ENCODE measurements at regions not wholly inside any gene's neighbourhood (a gene's known extent, or its start where the extent isn't known, plus 50 kb on each side); places are given as distances from the start of the nearest gene placed in this dataset.

DNA sequence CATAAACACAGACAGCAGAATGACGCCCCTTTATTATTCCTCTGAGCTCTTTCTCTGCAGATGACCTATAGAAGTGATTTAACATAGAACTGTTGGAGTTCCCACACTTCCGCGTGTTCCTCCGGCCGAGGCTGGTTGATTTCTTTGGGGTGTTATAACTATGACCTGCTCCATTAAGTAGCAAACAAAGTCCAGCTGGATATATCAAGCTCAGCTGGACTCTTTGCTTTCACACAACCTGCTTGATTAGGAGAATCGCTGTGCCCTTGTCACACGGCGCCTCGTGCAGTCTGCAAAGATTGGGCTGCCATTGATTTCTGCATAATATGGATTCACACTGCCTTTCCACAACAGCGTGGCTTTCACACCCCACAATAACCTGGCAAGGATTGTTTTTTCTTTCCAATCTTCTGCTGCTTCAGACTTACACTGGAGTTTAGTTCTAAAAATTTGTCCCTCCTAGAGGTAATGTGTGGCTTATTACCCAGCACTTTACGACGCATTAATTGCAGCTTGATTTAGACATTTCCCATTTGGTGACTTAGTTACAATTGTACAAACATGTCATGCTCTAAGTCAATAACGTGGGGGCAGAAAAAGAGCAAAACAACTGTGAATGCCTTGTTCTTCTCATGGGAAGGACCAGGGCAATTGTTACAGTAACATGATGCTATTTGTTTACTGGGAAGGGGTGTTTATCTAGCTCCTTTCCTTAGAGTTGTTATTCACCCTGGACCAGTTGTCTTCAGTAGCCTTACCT is 485.7 kb downstream of the TXNL1 start:
- H3K9me3 Mint-ChIP-seq, result peaks cover 4% of the 10 kb centered on the region
- intact Hi-C loops (cut with micrococcal nuclease), result no loop called here
- no peaks in the 10 kb centered on the region for H3K27me3 Mint-ChIP-seq
- DNase-seq, result no peak
- H3K4me1 Mint-ChIP-seq (ENCODE audit: low read depth), result no peaks in the 10 kb centered on the region
- H3K27ac Mint-ChIP-seq, result no peak overlapping the region
- ChIA-PET POLR2A (no interaction called here), CTCF (no interaction called here)
- H3K36me3 Mint-ChIP-seq, result no peaks in the 10 kb centered on the region
- H3K4me3 Mint-ChIP-seq, result no peak overlapping the region

GRCh38 chr18:56148373-56148772 is 490.0 kb downstream of the TXNL1 start:
- ChIA-PET CTCF (no interaction called here), POLR2A (no interaction called here)
- no peaks in the 10 kb centered on the region for H3K9me3 Mint-ChIP-seq
- H3K4me3 Mint-ChIP-seq, result no peak overlapping the region
- intact Hi-C loops (cut with micrococcal nuclease), result no loop called here
- no peaks in the 10 kb centered on the region for H3K27me3 Mint-ChIP-seq
- H3K36me3 Mint-ChIP-seq, result no peaks in the 10 kb centered on the region
- no peak overlapping the region for H3K27ac Mint-ChIP-seq
- H3K4me1 Mint-ChIP-seq (ENCODE audit: low read depth), result no peaks in the 10 kb centered on the region
- no peak for DNase-seq

DNA sequence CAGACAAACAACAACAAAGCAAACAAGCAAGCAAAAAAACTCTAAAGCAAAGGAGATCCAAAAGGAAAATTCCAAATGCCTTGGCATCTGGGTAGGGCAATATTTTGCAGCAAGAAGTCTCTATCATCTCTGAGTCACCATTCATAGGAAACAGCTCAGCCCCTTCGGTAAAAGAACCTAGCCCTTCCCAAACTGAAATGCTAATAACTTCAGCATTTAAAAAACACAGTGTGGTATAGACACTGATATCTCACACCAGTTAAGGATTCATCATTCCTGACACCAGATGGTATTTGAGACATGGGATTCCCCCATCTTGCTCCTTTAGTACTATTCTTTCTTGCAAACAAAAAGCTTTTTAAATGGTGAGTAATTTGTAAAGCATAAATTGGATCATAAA is 491.8 kb downstream of the TXNL1 start:
- Mint-ChIP-seq H3K4me3 (no peak overlapping the region), H3K27me3 (no peaks in the 10 kb centered on the region), H3K36me3 (no peaks in the 10 kb centered on the region), H3K9me3 (no peaks in the 10 kb centered on the region), H3K4me1 (ENCODE audit: low read depth) (no peaks in the 10 kb centered on the region), H3K27ac (no peak overlapping the region)
- ChIA-PET POLR2A (no interaction called here), CTCF (no interaction called here)
- intact Hi-C loops (cut with micrococcal nuclease), result no loop called here
- no peak for DNase-seq

DNA sequence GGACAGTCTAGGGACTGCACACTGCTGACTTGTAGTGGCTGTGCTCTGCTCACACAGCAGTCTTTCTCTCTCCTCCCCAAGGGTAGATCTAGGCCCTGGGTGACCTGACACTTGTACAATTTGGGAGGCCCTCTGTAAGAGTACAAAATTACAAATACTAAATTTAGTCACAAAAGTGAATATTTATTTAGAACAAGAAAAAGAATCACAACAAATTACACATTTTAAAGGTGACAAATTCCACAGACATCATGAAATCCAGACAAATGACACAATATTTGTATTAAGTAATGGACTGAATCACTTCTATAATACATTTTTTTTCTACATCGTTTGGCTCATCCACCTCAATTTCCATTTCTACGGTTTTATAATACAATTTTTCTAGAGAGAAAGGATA is 496.4 kb downstream of the TXNL1 start:
- ChIA-PET POLR2A (no interaction called here), CTCF (no interaction called here)
- Mint-ChIP-seq H3K36me3 (no peaks in the 10 kb centered on the region), H3K27ac (no peak overlapping the region), H3K4me1 (ENCODE audit: low read depth) (no peaks in the 10 kb centered on the region), H3K4me3 (no peak overlapping the region), H3K27me3 (no peaks in the 10 kb centered on the region), H3K9me3 (no peaks in the 10 kb centered on the region)
- intact Hi-C loops (cut with micrococcal nuclease), result no loop called here
- DNase-seq, result no peak

DNA sequence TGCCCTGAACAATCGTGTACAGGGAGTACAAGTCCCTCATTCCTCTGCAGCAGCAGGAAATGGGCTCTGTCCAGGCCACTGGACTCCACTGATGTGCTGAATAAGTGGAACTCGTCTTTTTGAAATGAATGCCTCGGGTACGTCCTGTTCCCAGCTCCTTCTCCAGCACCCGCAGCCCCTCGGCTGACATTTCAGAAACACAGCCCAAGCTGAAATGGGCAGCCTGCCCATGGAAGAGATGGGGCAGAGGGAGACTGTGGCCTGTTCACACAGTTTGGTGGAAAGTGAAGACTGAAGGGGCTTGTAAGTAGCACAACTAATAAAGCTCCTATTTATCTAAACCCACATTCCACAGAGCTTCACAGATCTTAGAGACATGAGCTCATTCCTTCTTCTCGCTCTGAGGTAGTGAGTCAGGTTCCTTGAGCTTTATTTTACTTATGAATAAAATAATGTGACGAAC is 498.6 kb downstream of the TXNL1 start:
- intact Hi-C loops (cut with micrococcal nuclease), result no loop called here
- H3K4me1 Mint-ChIP-seq (ENCODE audit: low read depth), result no peaks in the 10 kb centered on the region
- no peaks in the 10 kb centered on the region for H3K36me3 Mint-ChIP-seq
- DNase-seq, result no peak
- H3K9me3 Mint-ChIP-seq, result no peaks in the 10 kb centered on the region
- H3K27ac Mint-ChIP-seq, result no peak overlapping the region
- no peaks in the 10 kb centered on the region for H3K27me3 Mint-ChIP-seq
- H3K4me3 Mint-ChIP-seq, result no peak overlapping the region
- ChIA-PET POLR2A (no interaction called here), CTCF (interaction anchor here (0.5 kb wide), 1 partner anchor 303 kb away, joined by 3 read pairs; no protein-coding TSS in a partner anchor)

DNA sequence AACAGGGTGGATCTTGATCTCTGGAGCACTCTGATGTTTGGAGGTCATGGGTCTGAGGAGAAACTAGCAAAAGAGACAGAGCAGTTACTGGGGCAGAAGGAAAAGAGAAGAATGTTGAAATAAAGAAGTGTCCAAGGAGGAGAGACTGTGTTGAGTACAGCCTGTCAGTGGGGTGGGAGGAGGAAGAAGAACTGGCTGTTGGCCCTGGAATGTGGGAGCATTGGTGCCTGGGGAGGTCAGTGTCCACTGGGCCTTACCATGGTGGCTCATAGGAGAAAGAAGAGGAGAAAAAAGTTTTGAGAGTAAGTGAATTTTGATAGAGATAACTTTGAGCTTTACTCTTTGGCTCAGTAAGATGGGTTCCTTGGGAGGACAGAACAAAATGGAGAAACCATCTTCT is 499.0 kb downstream of the TXNL1 start:
- no peak for DNase-seq
- Mint-ChIP-seq H3K4me3 (no peak overlapping the region), H3K4me1 (ENCODE audit: low read depth) (no peaks in the 10 kb centered on the region), H3K27me3 (no peaks in the 10 kb centered on the region), H3K27ac (no peak overlapping the region), H3K9me3 (no peaks in the 10 kb centered on the region), H3K36me3 (no peaks in the 10 kb centered on the region)
- ChIA-PET CTCF (no interaction called here), POLR2A (no interaction called here)
- intact Hi-C loops (cut with micrococcal nuclease), result no loop called here

- no peak for DNase-seq
- no peaks in the 10 kb centered on the region for H3K27me3 Mint-ChIP-seq
- no peaks in the 10 kb centered on the region for H3K9me3 Mint-ChIP-seq
- ChIA-PET CTCF (no interaction called here), POLR2A (no interaction called here)
- no peak overlapping the region for H3K4me3 Mint-ChIP-seq
- no peaks in the 10 kb centered on the region for H3K4me1 Mint-ChIP-seq (ENCODE audit: low read depth)
- H3K36me3 Mint-ChIP-seq, result no peaks in the 10 kb centered on the region
- intact Hi-C loops (cut with micrococcal nuclease), result no loop called here
- no peak overlapping the region for H3K27ac Mint-ChIP-seq
These were observed 502.3 kb downstream of the TXNL1 start for GRCh38 chr18:56136105-56136504.

DNA sequence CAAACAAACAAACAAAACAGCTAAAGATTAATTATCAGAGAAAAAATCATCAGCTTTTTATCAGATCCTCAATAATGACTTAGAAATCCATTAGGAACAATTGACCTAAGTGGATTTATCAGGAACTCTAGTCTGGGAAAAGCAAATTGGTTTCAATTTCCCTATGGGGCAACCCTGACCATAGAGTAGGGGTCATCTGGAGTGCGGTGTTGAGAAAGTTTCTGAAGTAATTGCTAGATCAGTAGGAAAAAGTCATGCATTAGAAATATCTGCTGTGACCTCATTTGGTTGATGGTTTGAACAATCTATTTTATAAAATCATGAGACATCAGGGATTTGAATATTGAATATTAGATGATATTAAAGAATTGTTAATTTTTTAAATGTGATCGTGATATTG is 507.9 kb downstream of the TXNL1 start:
- H3K9me3 Mint-ChIP-seq, result peaks cover 6% of the 10 kb centered on the region
- no peak for DNase-seq
- intact Hi-C loops (cut with micrococcal nuclease), result no loop called here
- no peaks in the 10 kb centered on the region for H3K36me3 Mint-ChIP-seq
- CTCF ChIA-PET, result no interaction called here
- H3K4me1 Mint-ChIP-seq (ENCODE audit: low read depth), result no peaks in the 10 kb centered on the region
- H3K27me3 Mint-ChIP-seq, result no peaks in the 10 kb centered on the region
- H3K27ac Mint-ChIP-seq, result no peak overlapping the region
- POLR2A ChIA-PET, result no interaction called here
- H3K4me3 Mint-ChIP-seq, result no peak overlapping the region

- CTCF ChIA-PET, result no interaction called here
- Mint-ChIP-seq H3K27me3 (no peaks in the 10 kb centered on the region), H3K9me3 (peaks cover 6% of the 10 kb centered on the region), H3K4me3 (no peak overlapping the region), H3K27ac (no peak overlapping the region), H3K4me1 (ENCODE audit: low read depth) (no peaks in the 10 kb centered on the region), H3K36me3 (no peaks in the 10 kb centered on the region)
- POLR2A ChIA-PET, result no interaction called here
- DNase-seq, result no peak
- intact Hi-C loops (cut with micrococcal nuclease), result no loop called here
These were observed 510.1 kb downstream of the TXNL1 start for GRCh38 chr18:56128153-56128791.

DNA sequence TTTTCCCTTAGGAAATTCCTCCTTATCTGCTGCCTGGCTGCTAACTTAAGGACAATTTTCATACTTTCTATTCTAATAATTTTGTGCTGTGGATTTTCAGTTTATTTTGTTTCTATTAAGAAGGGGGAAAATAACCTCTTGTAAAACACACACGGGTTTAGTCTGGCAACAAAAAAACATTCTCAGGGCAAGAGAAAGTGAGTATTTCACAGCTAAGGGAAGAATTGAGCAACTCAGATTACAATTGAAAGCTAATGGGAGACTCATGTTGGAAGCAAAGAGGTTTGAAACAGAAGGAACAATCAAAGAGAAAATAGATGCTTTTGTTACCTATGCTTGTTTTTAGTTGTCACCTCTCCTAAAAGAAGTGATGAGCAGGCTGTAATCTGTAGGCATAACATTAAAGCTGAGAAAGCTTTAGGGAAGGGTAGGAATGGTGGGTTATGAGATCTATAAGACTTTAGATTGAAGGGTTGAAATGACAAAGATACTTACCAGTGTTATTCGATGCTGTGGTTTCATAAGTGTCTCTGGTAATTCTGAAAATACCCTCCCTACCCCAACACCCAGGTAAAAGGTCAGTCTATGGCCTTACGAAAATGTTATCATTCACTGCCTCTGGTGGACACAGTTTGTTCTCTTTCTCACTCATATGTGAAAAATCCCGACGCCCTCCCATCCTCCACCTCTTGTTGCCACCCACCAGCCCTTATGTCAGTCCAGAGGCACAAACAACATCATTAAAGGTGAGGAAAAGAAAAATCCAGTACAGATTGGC is 510.9 kb downstream of the TXNL1 start:
- H3K27ac Mint-ChIP-seq, result no peak overlapping the region
- ChIA-PET POLR2A (no interaction called here), CTCF (no interaction called here)
- H3K4me1 Mint-ChIP-seq (ENCODE audit: low read depth), result no peaks in the 10 kb centered on the region
- H3K4me3 Mint-ChIP-seq, result no peak overlapping the region
- H3K36me3 Mint-ChIP-seq, result no peaks in the 10 kb centered on the region
- no peak for DNase-seq
- no peaks in the 10 kb centered on the region for H3K27me3 Mint-ChIP-seq
- H3K9me3 Mint-ChIP-seq, result peaks cover 6% of the 10 kb centered on the region
- intact Hi-C loops (cut with micrococcal nuclease), result no loop called here

DNA sequence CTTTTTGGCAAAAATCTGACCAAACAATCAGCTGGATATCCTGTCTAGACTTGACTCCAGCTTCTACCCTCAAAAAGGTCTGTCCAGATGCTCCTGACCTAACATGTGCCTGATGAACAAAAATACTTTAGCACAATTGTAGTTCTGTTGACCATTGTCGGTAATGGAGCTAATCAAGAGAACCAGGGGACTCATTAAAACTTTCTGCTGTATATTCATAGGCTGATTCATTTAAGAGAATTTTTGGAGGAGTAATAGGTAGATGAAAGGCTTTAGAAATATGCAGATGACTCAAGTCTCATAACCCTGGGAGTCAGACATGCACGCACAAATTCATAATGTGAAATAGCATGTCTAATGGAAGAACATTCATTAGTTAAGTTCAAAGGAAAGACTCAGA is 514.2 kb downstream of the TXNL1 start:
- Mint-ChIP-seq H3K9me3 (peaks cover 6% of the 10 kb centered on the region), H3K27ac (no peak overlapping the region), H3K4me1 (ENCODE audit: low read depth) (no peaks in the 10 kb centered on the region), H3K36me3 (no peaks in the 10 kb centered on the region), H3K27me3 (no peaks in the 10 kb centered on the region), H3K4me3 (no peak overlapping the region)
- DNase-seq, result no peak
- intact Hi-C loops (cut with micrococcal nuclease), result no loop called here
- CTCF ChIA-PET, result no interaction called here
- POLR2A ChIA-PET, result no interaction called here

DNA sequence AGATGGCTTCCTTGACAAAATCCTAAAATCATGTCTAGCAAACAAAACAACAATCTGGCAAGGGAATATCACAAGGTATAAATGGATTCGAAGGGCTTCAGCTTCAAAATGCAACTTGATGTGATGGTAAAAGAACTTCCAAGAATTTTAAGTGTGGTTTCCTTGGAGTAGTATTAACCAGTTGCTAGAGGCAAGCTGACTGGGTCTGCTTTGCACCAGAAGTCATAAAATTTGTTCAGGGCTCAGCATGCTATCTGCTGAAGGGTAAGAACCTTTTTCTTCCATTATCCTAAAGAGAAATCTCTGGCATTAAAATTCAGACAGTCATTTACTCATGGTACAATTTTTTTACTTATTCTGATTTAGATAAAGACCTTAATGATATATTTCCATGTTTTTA is 516.7 kb downstream of the TXNL1 start:
- Mint-ChIP-seq H3K4me1 (ENCODE audit: low read depth) (no peaks in the 10 kb centered on the region), H3K27me3 (no peaks in the 10 kb centered on the region), H3K27ac (no peak overlapping the region), H3K9me3 (no peaks in the 10 kb centered on the region), H3K36me3 (no peaks in the 10 kb centered on the region), H3K4me3 (no peak overlapping the region)
- intact Hi-C loops (cut with micrococcal nuclease), result no loop called here
- CTCF ChIA-PET, result no interaction called here
- DNase-seq, result no peak
- POLR2A ChIA-PET, result no interaction called here

- ChIA-PET CTCF (no interaction called here), POLR2A (no interaction called here)
- intact Hi-C loops (cut with micrococcal nuclease), result no loop called here
- Mint-ChIP-seq H3K36me3 (no peaks in the 10 kb centered on the region), H3K9me3 (no peaks in the 10 kb centered on the region), H3K27me3 (no peaks in the 10 kb centered on the region), H3K27ac (no peak overlapping the region), H3K4me1 (ENCODE audit: low read depth) (no peaks in the 10 kb centered on the region), H3K4me3 (no peak overlapping the region)
- no peak for DNase-seq
These were observed 517.6 kb downstream of the TXNL1 start for GRCh38 chr18:56120782-56121181.
